ENCODE measurements at regions not wholly inside any gene's neighbourhood (a gene's known extent, or its start where the extent isn't known, plus 50 kb on each side); places are given as distances from the start of the nearest gene placed in this dataset.

- DNase-seq (ENCODE audit: low spot score), result no peak
- in situ Hi-C loops (cut with MboI; ENCODE audit: low pct_unique_long_range_greater_than_20kb, low sequenced_read_pairs, unreplicated experiment), result no loop called here
- no peak for TF ChIP-seq CTCF (IDR thresholded peaks at IDR 0.05; ENCODE audit: extremely low read depth, insufficient read depth, missing control alignments)
These were observed 510.6 kb downstream of the RAB28 start for GRCh38 chr4:12973522-12973921.

DNA sequence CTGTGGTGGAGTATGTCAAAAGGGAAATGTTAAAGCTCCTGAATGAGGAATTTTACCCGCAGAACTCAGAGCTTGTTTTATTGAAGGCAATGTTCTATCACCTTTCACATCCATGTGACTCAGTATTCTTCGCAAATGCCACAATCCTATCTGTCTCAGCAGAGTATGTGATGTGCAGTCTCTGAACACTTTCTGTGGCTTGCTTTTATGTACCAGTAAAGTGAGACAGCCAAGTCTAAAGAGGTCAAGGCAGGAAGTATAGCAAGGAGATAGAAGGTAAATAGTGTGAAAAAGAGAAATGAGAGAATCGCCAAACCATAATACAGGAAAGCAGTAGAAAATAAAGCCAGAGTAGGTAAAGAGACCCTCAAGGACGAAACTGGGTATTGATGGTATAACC, 515.8 kb downstream of the RAB28 start:
- DNase-seq (ENCODE audit: low spot score), result no peak
- TF ChIP-seq CTCF (IDR thresholded peaks at IDR 0.05; ENCODE audit: extremely low read depth, insufficient read depth, missing control alignments), result no peak
- in situ Hi-C loops (cut with MboI; ENCODE audit: low pct_unique_long_range_greater_than_20kb, low sequenced_read_pairs, unreplicated experiment), result no loop called here

DNA sequence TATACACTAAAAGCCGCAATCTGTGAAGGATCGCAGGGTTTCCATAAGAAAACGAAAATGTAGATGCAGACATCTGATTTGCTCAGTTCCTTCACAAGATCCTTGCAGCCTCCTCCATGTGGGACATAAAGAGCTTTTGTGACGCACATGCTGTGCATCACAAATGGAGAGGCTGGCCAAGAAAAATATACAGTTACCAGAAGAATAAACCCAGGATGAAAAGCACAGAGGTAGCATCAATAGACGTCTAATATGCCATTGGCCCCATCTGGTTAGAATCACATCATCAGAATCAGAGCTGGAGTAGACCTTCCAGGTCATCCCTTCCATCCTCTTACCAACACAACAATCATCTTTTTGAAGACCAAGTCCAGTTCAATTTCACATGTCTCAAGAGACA, 517.4 kb downstream of the RAB28 start:
- TF ChIP-seq CTCF (IDR thresholded peaks at IDR 0.05; ENCODE audit: extremely low read depth, insufficient read depth, missing control alignments), result no peak
- in situ Hi-C loops (cut with MboI; ENCODE audit: low pct_unique_long_range_greater_than_20kb, low sequenced_read_pairs, unreplicated experiment), result no loop called here
- DNase-seq (ENCODE audit: low spot score), result no peak

GRCh38 chr4:12965334-12965733, 518.8 kb downstream of the RAB28 start:
- no peak for DNase-seq (ENCODE audit: low spot score)
- TF ChIP-seq CTCF (IDR thresholded peaks at IDR 0.05; ENCODE audit: extremely low read depth, insufficient read depth, missing control alignments), result no peak
- in situ Hi-C loops (cut with MboI; ENCODE audit: low pct_unique_long_range_greater_than_20kb, low sequenced_read_pairs, unreplicated experiment), result no loop called here

- no peak for DNase-seq (ENCODE audit: low spot score)
- TF ChIP-seq CTCF (IDR thresholded peaks at IDR 0.05; ENCODE audit: extremely low read depth, insufficient read depth, missing control alignments), result no peak
- in situ Hi-C loops (cut with MboI; ENCODE audit: low pct_unique_long_range_greater_than_20kb, low sequenced_read_pairs, unreplicated experiment), result no loop called here
These were observed 520.2 kb downstream of the RAB28 start for GRCh38 chr4:12963912-12964311.

DNA sequence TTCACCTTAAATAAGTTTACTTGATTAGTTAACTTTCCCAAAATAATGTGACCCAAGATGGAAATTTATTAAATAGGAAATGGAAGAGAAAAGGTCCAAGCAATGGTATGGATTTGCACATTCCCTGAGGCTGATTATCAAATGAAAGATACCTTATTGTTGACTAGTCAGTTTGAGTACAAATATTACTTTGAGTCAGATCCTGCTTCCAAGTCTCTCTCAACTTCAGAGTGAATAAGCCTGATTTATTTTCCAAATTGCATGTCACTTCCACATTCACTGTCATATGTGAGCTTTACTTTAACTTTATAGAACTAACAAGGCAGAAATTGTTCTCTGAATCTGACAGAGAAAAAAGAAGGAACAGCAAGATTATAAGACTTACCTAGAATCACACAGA, 520.8 kb downstream of the RAB28 start:
- no peak for TF ChIP-seq CTCF (IDR thresholded peaks at IDR 0.05; ENCODE audit: extremely low read depth, insufficient read depth, missing control alignments)
- DNase-seq (ENCODE audit: low spot score), result no peak
- in situ Hi-C loops (cut with MboI; ENCODE audit: low pct_unique_long_range_greater_than_20kb, low sequenced_read_pairs, unreplicated experiment), result no loop called here

GRCh38 chr4:12961713-12962112, 522.4 kb downstream of the RAB28 start:
- no peak for TF ChIP-seq CTCF (IDR thresholded peaks at IDR 0.05; ENCODE audit: extremely low read depth, insufficient read depth, missing control alignments)
- in situ Hi-C loops (cut with MboI; ENCODE audit: low pct_unique_long_range_greater_than_20kb, low sequenced_read_pairs, unreplicated experiment), result no loop called here
- no peak for DNase-seq (ENCODE audit: low spot score)

Measured in GM13977 (cell line).